OCI-LY1 (cell line): ENCODE measurements at regions not wholly inside any gene's neighbourhood (a gene's known extent, or its start where the extent isn't known, plus 50 kb on each side); places are given as distances from the start of the nearest gene placed in this dataset.

ENCODE experiments used
- H2AFZ ChIP-seq: fragments of 200-600 bp; sonication (generic), shearing (Covaris generic); 2 replicates; pipeline ENCODE4 v1.6.0; 2014; ENCODE audit warnings: antibody characterized with exemption, mild to moderate bottlenecking, low read length
- H3F3A ChIP-seq: fragments of 200-600 bp; sonication (generic), shearing (Covaris generic); 2 replicates; pipeline ENCODE4 v1.6.0; 2014; ENCODE audit warnings: mild to moderate bottlenecking, antibody characterized with exemption, low read length, moderate library complexity; ENCODE audit not compliant: insufficient read depth
- H3K27ac ChIP-seq: fragments of 200-600 bp; sonication (generic); 2 replicates; pipeline ENCODE4 v1.5.1; 2014; ENCODE audit warnings: low read length, mixed run types, mild to moderate bottlenecking, low read depth; ENCODE audit not compliant: poor library complexity, severe bottlenecking
- H3K27me3 ChIP-seq: fragments of 200-600 bp; sonication (generic); 2 replicates; pipeline ENCODE4 v1.6.0; 2014; ENCODE audit warnings: antibody characterized with exemption, mild to moderate bottlenecking, low read length, moderate library complexity; ENCODE audit not compliant: insufficient read depth
- H3K36me3 ChIP-seq: fragments of 200-600 bp; sonication (generic); 2 replicates; pipeline ENCODE4 v1.6.1; 2014; ENCODE audit warnings: mild to moderate bottlenecking, antibody characterized with exemption, low read length, moderate library complexity, mixed read lengths; ENCODE audit not compliant: insufficient read depth
- H3K4me1 ChIP-seq: fragments of 200-600 bp; sonication (generic); 2 replicates; pipeline ENCODE4 v1.5.1; 2014; ENCODE audit warnings: mild to moderate bottlenecking, low read length, moderate library complexity; ENCODE audit not compliant: insufficient read depth, severe bottlenecking
- H3K4me2 ChIP-seq: fragments of 200-600 bp; sonication (generic), shearing (Covaris generic); 2 replicates; pipeline ENCODE4 v1.6.1; 2014; ENCODE audit warnings: low read length
- H3K4me3 ChIP-seq: fragments of 200-600 bp; sonication (generic); 2 replicates; pipeline ENCODE4 v1.5.1; 2014; ENCODE audit warnings: low read length, low read depth, mild to moderate bottlenecking, mixed read lengths; ENCODE audit not compliant: poor library complexity, severe bottlenecking
- H3K79me2 ChIP-seq: fragments of 200-600 bp; shearing (Covaris generic); 2 replicates; pipeline ENCODE4 v1.6.1; 2016; ENCODE audit warnings: mixed run types, low read length, mixed read lengths; ENCODE audit not compliant: insufficient read depth
- H3K9ac ChIP-seq: fragments of 200-600 bp; sonication (generic), shearing (Covaris generic); 2 replicates; pipeline ENCODE4 v1.6.1; 2014; ENCODE audit warnings: mild to moderate bottlenecking, low read length, mixed read lengths
- H3K9me2 ChIP-seq: fragments of 200-600 bp; sonication (generic), shearing (Covaris generic); 2 replicates; pipeline ENCODE4 v1.6.1; 2014; ENCODE audit warnings: low read depth, mild to moderate bottlenecking, low read length, mixed read lengths
- H3K9me3 ChIP-seq: fragments of 200-600 bp; shearing (Covaris generic); 2 replicates; pipeline ENCODE4 v1.6.1; 2014; ENCODE audit warnings: low read length, mixed read lengths
- H4K20me1 ChIP-seq: fragments of 200-600 bp; sonication (generic), shearing (Covaris generic); 2 replicates; pipeline ENCODE4 v1.6.0; 2016; ENCODE audit warnings: mild to moderate bottlenecking, low read length; ENCODE audit not compliant: insufficient read depth
- CTCF ChIP-seq: fragments of 200-600 bp; sonication (generic), shearing (Covaris generic); IDR thresholded peaks from 2 replicates; pipeline ENCODE4 v1.5.1; 2017; ENCODE audit warnings: mild to moderate bottlenecking, antibody characterized with exemption, low read length, moderate library complexity, mixed read lengths
- EZH2 ChIP-seq: fragments of 200-600 bp; sonication (generic), shearing (Covaris generic); IDR thresholded peaks from 2 replicates; pipeline ENCODE4 v1.8.0; 2017; ENCODE audit warnings: borderline replicate concordance, mixed run types, mild to moderate bottlenecking, antibody characterized with exemption, low read length, moderate library complexity, mixed read lengths

GRCh38 chr2:217101972-217102371 lies 242.1 kb upstream of the TNP1 start:
- Histone ChIP-seq H3K27ac (no peak overlapping the region), H4K20me1 (no peaks in the 10 kb centered on the region), H3K27me3 (no peaks in the 10 kb centered on the region), H3F3A (no peaks in the 10 kb centered on the region), H3K4me3 (no peak overlapping the region), H3K9me2 (no peaks in the 10 kb centered on the region), H3K4me2 (no peak overlapping the region), H3K9me3 (no peaks in the 10 kb centered on the region), H3K36me3 (no peaks in the 10 kb centered on the region), H3K4me1 (no peaks in the 10 kb centered on the region), H3K79me2 (no peaks in the 10 kb centered on the region), H3K9ac (no peak overlapping the region), H2AFZ (no peak overlapping the region)
- TF ChIP-seq CTCF (no peak), EZH2 (no peak)

- Histone ChIP-seq H3K27ac (no peak overlapping the region), H3K9me2 (no peaks in the 10 kb centered on the region), H3K27me3 (no peaks in the 10 kb centered on the region), H3K4me2 (no peak overlapping the region), H3K9ac (no peak overlapping the region), H4K20me1 (no peaks in the 10 kb centered on the region), H3K4me1 (no peaks in the 10 kb centered on the region), H3K9me3 (no peaks in the 10 kb centered on the region), H3K4me3 (no peak overlapping the region), H3K79me2 (no peaks in the 10 kb centered on the region), H2AFZ (no peak overlapping the region), H3K36me3 (no peaks in the 10 kb centered on the region), H3F3A (no peaks in the 10 kb centered on the region)
- TF ChIP-seq CTCF (no peak), EZH2 (no peak)
Measured at GRCh38 chr2:217099561-217099960, 239.7 kb upstream of the TNP1 start.

- TF ChIP-seq EZH2 (no peak), CTCF (no peak)
- Histone ChIP-seq H3K27me3 (no peaks in the 10 kb centered on the region), H3K79me2 (no peaks in the 10 kb centered on the region), H3K4me1 (no peaks in the 10 kb centered on the region), H3K27ac (no peak overlapping the region), H3K4me3 (no peak overlapping the region), H3K4me2 (no peak overlapping the region), H3F3A (no peaks in the 10 kb centered on the region), H3K9me3 (no peaks in the 10 kb centered on the region), H3K36me3 (no peaks in the 10 kb centered on the region), H2AFZ (no peak overlapping the region), H3K9ac (no peak overlapping the region), H4K20me1 (no peaks in the 10 kb centered on the region), H3K9me2 (no peaks in the 10 kb centered on the region)
Measured at GRCh38 chr2:217098435-217098834, 238.6 kb upstream of the TNP1 start.
